ENCODE measurements at regions not wholly inside any gene's neighbourhood (a gene's known extent, or its start where the extent isn't known, plus 50 kb on each side); places are given as distances from the start of the nearest gene placed in this dataset.

GRCh38 chr5:159511570-159511969 lies 181.3 kb upstream of the IL12B start:
- intact Hi-C loops (cut with DNase I), result loop anchor here (5.0 to 10.0 kb wide), 3 partner anchors 354 to 473 kb away; partner anchors contain the start of gene ADRA1B (in 1 of the 2)
- Histone ChIP-seq H3K36me3 (ENCODE audit: insufficient read depth in 1 of 2, low read depth in 1 of 2) (no peaks in the 10 kb centered on the region), H3K27me3 (ENCODE audit: insufficient read depth in 3 of 3, low read length in 2 of 3) (no peaks in the 10 kb centered on the region), H3K27ac (no peak overlapping the region), H3K4me1 (no peaks in the 10 kb centered on the region), H3K4me3 (no peak overlapping the region), H3K9me3 (no peaks in the 10 kb centered on the region)
- DNase-seq, result no peak
- TF ChIP-seq, protein P1, sequence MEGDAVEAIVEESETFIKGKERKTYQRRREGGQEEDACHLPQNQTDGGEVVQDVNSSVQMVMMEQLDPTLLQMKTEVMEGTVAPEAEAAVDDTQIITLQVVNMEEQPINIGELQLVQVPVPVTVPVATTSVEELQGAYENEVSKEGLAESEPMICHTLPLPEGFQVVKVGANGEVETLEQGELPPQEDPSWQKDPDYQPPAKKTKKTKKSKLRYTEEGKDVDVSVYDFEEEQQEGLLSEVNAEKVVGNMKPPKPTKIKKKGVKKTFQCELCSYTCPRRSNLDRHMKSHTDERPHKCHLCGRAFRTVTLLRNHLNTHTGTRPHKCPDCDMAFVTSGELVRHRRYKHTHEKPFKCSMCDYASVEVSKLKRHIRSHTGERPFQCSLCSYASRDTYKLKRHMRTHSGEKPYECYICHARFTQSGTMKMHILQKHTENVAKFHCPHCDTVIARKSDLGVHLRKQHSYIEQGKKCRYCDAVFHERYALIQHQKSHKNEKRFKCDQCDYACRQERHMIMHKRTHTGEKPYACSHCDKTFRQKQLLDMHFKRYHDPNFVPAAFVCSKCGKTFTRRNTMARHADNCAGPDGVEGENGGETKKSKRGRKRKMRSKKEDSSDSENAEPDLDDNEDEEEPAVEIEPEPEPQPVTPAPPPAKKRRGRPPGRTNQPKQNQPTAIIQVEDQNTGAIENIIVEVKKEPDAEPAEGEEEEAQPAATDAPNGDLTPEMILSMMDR (IDR thresholded peaks at IDR 0.05), result no peak
- ATAC-seq, result no peak
- WGBS, 3 donors, result 95 to 99% (median 95%) methylated on average over 2 of the region's 2 CpGs

GRCh38 chr5:159512064-159512463 lies 181.8 kb upstream of the IL12B start:
- intact Hi-C loops (cut with DNase I), result loop anchor here (5.0 to 10.0 kb wide), 3 partner anchors 355 to 473 kb away; partner anchors contain the start of gene ADRA1B (in 1 of the 2)
- no peak overlapping the region for H3K4me3 ChIP-seq
- WGBS, 3 donors, result 83 to 96% (median 93%) methylated on average over 3 of the region's 3 CpGs
- DNase-seq, result no peak
- no peak overlapping the region for H3K27ac ChIP-seq
- no peaks in the 10 kb centered on the region for H3K36me3 ChIP-seq (ENCODE audit: insufficient read depth in 1 of 2, low read depth in 1 of 2)
- ATAC-seq, result no peak
- TF ChIP-seq, protein P1 (IDR thresholded peaks at IDR 0.05), result no peak
- H3K9me3 ChIP-seq, result no peaks in the 10 kb centered on the region
- no peaks in the 10 kb centered on the region for H3K4me1 ChIP-seq
- no peaks in the 10 kb centered on the region for H3K27me3 ChIP-seq (ENCODE audit: insufficient read depth in 3 of 3, low read length in 2 of 3)

DNA sequence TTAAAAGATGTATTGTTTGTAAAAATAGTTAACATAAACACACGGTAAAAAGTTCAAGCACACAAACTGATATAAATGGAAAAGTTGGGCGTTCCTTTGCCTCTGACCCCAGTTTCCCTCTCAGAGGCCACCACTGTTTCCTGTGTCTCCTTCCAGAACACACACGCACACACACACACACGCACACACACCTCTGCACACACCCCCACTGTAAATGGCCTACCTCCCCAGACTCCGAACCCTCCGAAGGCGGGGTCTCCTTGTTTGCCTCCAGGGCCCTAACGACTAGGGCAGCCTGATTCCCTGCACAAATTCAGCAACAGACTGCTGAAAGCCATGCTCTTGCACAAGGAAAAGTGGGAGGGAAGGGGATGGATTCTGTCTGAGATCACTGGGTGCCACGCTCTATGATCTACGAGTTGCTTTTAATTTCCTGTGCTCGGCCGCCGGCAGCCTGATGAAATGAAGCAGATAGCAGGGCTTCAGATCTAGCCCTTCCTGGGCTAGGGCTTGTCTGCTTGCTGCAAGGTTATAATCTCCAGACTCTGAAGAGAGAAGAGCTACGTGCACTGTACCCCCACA lies 184.0 kb upstream of the IL12B start:
- Histone ChIP-seq H3K4me1 (no peaks in the 10 kb centered on the region), H3K27ac (no peak overlapping the region), H3K4me3 (no peak overlapping the region), H3K27me3 (ENCODE audit: insufficient read depth in 3 of 3, low read length in 2 of 3) (no peaks in the 10 kb centered on the region), H3K9me3 (no peaks in the 10 kb centered on the region), H3K36me3 (ENCODE audit: insufficient read depth in 1 of 2, low read depth in 1 of 2) (no peaks in the 10 kb centered on the region)
- WGBS, 3 donors, result 74 to 86% (median 83%) methylated on average over 14 of the region's 14 CpGs
- ATAC-seq, result no peak
- intact Hi-C loops (cut with DNase I), result loop anchor here (2.0 to 10.0 kb wide), 4 partner anchors 357 to 470 kb away; partner anchors contain the start of gene ADRA1B (in 2 of the 2)
- TF ChIP-seq, protein P1 (IDR thresholded peaks at IDR 0.05), result no peak
- no peak for DNase-seq

DNA sequence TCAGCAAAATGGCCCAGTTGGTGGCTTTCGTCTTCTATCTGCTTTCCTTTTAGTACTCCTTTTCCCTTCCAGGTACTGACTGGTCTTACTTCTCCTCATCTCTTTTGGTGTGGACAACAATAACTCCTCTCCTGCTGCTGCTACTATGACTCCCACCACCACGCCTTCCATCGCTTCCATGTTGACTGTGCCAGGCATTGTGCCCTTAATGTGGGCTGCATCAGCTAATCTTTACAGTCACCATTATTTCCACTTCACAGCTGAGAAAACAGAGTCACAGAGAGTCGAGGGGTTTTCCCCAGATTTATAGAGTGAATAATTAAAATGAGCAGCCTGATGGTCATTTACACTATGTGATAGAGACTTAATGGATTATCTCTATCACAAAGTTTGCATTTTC lies 184.9 kb upstream of the IL12B start:
- Histone ChIP-seq H3K36me3 (ENCODE audit: insufficient read depth in 1 of 2, low read depth in 1 of 2) (no peaks in the 10 kb centered on the region), H3K27ac (no peak overlapping the region), H3K27me3 (ENCODE audit: insufficient read depth in 3 of 3, low read length in 2 of 3) (no peaks in the 10 kb centered on the region), H3K9me3 (no peaks in the 10 kb centered on the region), H3K4me3 (no peak overlapping the region), H3K4me1 (no peaks in the 10 kb centered on the region)
- no peak for ATAC-seq
- intact Hi-C loops (cut with DNase I), result loop anchor here (2.0 to 10.0 kb wide), 3 partner anchors 402 to 472 kb away; partner anchors contain the start of gene ADRA1B (in 1 of the 2)
- 83 to 88% (median 86%) methylated on average over 4 of the region's 4 CpGs for WGBS, 3 donors
- DNase-seq, result no peak
- TF ChIP-seq, protein P1 (IDR thresholded peaks at IDR 0.05), result no peak
